A673 (cell line): ENCODE measurements at regions not wholly inside any gene's neighbourhood (a gene's known extent, or its start where the extent isn't known, plus 50 kb on each side); places are given as distances from the start of the nearest gene placed in this dataset.

Experiments
- CTCF ChIP-seq: fragments of 300-800, 200-600 bp; sonication (generic); conservative IDR thresholded peaks from 2 replicates; pipeline ENCODE4 v1.5.1; 2017; ENCODE audit warnings: low read depth, mild to moderate bottlenecking, antibody characterized with exemption, low read length, moderate library complexity, mixed read lengths
- EZH2 ChIP-seq: fragments of 200-600 bp; sonication (generic); IDR thresholded peaks from 2 replicates; pipeline ENCODE4 v1.6.1; 2017; ENCODE audit warnings: borderline replicate concordance, low read depth, mild to moderate bottlenecking, mixed read lengths, antibody characterized with exemption, low read length; ENCODE audit not compliant: poor library complexity, severe bottlenecking

GRCh38 chrX:94302446-94302845, 628.4 kb downstream of the FAM133A start:
- TF ChIP-seq EZH2 (no peak), CTCF (no peak)
